NCI-H1694 (cell line): ENCODE measurements at regions not wholly inside any gene's neighbourhood (a gene's known extent, or its start where the extent isn't known, plus 50 kb on each side); places are given as distances from the start of the nearest gene placed in this dataset.
A peak's percentile ranks its signal among the peaks of the same experiment; 100 is the strongest.
"Not testable (repeated sequence)": the region's sequence is repeated elsewhere in the genome, so short reads cannot be mapped to it uniquely, and the experiment has no call there.

Source experiments
- DNase-seq: peaks from one replicate; lab custom pipeline; 2025; lab: John Stamatoyannopoulos, UW

DNA sequence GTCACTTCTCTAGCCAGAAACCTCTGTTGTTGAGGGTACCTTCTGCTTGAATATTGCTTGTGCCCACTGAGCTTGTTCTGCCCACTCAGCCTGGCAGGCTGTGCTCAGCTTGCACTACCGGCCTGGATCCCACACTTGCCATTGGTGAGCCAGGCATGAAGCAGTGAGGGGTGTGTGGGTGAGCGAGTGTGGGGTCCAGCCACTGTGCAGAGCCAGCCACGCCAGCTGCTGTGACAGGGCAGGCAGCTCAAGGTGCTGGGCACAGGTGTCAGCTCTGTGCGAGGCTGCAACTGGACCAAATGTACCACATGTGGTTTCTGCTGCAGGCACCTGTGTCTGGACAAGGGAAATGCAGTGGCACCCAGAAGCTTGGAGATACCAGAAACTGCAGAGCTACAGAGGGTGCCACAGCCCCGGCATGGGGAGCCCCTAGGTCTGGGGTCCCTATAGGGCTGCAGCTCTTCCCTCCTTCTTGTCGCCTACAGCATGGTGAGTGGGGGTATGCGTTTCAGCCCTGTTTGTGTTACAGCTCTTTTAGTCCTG lies 305.1 kb upstream of the RIOK2 start:
- DNase-seq = no peak

GRCh38 chr5:97489010-97489840 lies 306.2 kb upstream of the RIOK2 start:
- DNase-seq = no peak

DNA sequence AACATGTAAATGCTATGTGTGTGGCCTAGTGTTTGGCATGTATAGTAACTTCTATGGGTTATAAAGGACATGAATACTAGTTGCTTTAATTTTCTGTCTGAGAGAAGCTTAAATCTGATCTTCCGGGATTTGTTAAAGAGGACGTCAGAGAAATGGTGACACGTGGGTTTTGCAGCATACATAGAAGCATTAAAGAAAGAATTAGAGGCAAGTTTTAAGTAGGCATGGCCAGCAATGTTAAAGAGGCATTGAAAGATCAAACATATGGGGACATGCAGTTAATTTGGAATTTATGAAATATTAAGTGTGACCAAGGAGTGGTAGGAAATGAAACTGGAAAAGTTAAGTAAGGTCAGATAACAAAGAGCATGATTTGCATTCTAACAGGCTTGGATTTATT lies 311.4 kb upstream of the RIOK2 start:
- no peak for DNase-seq

- DNase-seq = no peak
These were observed 312.3 kb upstream of the RIOK2 start for GRCh38 chr5:97495301-97495700.

DNA sequence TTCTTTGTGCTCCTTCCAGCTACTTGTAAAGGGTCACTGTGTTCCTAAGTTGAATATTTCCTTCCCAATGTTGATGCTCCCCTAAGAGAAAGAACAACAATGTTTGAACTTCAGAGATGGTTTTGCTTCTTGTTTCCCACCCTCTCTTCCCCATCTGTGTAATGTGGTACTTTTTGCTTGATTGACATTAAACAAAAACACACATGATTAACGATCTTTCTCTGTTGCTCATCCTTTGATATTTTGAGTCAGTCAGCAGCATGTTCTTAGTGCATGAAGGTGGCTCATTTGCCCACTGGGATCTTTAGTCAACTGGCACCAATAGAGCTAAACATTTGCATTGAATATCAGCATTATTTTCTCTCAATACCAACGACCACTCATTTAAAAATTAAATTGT lies 313.0 kb upstream of the RIOK2 start:
- no peak for DNase-seq

- no peak for DNase-seq
These were observed 315.6 kb upstream of the RIOK2 start for GRCh38 chr5:97498657-97499056.

GRCh38 chr5:97499605-97500004 lies 316.6 kb upstream of the RIOK2 start:
- no peak for DNase-seq

- no peak for DNase-seq
These were observed 318.4 kb upstream of the RIOK2 start for GRCh38 chr5:97501286-97501964.

DNA sequence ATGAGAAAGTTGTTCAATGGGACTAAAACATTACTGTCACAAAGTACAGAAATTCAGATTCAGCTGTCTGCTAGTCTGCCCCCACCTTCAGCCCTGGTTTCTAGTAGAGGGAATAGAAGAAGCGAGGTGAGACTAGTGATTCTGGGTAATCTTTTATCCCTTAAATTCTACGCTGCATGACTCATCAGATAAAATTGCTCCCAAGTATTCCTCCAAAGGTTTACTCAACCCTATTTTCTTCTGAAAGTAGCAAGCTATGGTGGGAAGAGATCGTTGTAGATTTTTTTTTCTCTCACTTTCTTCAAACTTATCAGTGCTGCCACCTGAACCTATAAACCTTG lies 318.9 kb upstream of the RIOK2 start:
- DNase-seq = no peak

GRCh38 chr5:97508864-97509263 lies 325.8 kb upstream of the RIOK2 start:
- no peak for DNase-seq

DNA sequence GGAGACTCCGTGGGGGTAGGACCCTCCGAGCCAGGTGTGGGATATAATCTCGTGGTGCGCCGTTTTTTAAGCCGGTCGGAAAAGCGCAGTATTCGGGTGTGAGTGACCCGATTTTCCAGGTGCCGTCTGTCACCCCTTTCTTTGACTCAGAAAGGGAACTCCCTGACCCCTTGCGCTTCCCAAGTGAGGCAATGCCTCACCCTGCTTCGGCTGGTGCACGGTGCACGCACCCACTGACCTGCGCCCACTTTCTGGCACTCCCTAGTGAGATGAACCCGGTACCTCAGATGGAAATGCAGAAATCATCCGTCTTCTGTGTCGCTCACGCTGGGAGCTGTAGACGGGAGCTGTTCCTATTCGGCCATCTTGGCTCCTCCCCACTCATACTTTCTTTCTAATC lies 336.5 kb upstream of the RIOK2 start:
- DNase-seq = not testable (repeated sequence)

GRCh38 chr5:97523336-97523735 lies 340.3 kb upstream of the RIOK2 start:
- DNase-seq = not testable (repeated sequence)

- DNase-seq = no peak
These were observed 342.7 kb upstream of the RIOK2 start for GRCh38 chr5:97525780-97526179.

- peak; percentile 66 for DNase-seq
These were observed 345.9 kb upstream of the RIOK2 start for GRCh38 chr5:97528941-97529340.

GRCh38 chr5:97529354-97529985 lies 346.4 kb upstream of the RIOK2 start:
- DNase-seq = no peak

DNA sequence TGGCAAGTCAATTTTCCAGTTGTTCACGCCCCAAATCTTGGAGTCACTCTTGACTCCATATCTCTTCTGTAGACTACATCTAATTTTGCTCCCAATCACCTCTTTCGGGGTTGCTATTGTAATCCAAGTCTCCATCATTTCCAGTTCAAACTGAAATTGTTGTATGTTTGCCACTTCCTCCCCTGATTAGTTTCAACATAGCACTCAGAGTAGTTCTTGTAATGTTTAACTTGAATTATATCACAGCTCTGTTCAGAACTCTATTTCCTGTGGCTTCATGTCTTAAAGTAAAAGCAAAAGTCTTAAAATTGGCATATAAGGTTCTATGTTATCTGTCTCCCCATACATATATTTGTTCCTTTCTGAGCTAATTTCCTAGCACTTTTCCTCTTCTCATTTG lies 348.5 kb upstream of the RIOK2 start:
- DNase-seq = no peak

- peak; percentile 0 for DNase-seq
These were observed 351.1 kb upstream of the RIOK2 start for GRCh38 chr5:97534166-97534565.

DNA sequence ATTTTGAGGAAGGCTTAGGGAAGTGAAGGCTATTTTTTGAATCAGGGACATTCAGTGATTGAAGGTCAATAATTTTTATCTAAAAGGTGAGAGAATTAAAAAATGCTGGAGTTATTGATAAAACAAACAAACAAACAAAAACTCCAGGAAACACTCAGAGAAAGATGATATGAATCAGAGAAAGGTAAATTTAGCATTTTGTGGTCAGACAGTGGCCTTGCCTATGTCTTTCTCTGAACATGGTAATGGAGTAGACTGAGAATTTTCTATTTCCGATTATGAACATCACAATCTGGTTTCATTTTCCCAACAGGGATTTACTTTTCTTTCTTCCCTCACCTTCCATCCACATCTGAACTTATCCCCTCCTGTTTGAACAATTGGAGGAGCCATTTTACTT lies 353.6 kb upstream of the RIOK2 start:
- no peak for DNase-seq

- no peak for DNase-seq
These were observed 355.9 kb upstream of the RIOK2 start for GRCh38 chr5:97538912-97539311.

- DNase-seq = no peak
These were observed 358.8 kb upstream of the RIOK2 start for GRCh38 chr5:97541864-97542263.

- no peak for DNase-seq
These were observed 359.4 kb upstream of the RIOK2 start for GRCh38 chr5:97542469-97542868.

DNA sequence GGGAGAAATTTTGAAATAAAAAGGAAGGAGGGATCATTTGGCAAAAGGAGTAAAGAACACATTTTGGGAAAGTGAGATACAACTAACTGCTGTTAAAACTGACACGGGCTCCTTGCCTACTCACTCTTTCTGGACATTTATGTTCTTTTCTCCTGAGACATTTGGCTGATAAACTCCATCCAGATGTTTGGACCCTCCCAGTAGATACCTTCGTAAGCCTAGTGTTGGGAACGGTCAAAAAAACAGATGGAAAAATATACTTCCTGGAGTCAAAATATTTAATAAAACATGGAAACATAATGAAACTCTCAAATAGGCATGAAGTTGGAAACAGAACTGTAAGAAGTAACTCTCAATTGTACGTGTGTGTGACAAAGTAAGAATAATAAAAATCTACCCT lies 360.1 kb upstream of the RIOK2 start:
- no peak for DNase-seq

GRCh38 chr5:97544240-97544639 lies 361.2 kb upstream of the RIOK2 start:
- DNase-seq = no peak
